Stomach (tissue), 8 donors: ENCODE measurements at regions not wholly inside any gene's neighbourhood (a gene's known extent, or its start where the extent isn't known, plus 50 kb on each side); places are given as distances from the start of the nearest gene placed in this dataset.
A peak's percentile ranks its signal among the peaks of the same experiment; 100 is the strongest.

ENCODE experiments used
- DNase-seq, 2 donors: peaks; one replicate each; pipeline versions ENCODE4 v3.0.0 to v3.0.0-alpha.2; 2013 to 2019
- H3K27ac ChIP-seq, 5 donors: fragments of 200-600 bp in 4 of 5; sonication (generic) in 4 of 5; one replicate each; pipeline ENCODE4 v1.5.1; 2013 to 2019; ENCODE audit warnings: mild to moderate bottlenecking in 1 of 5, moderate library complexity in 1 of 5
- H3K27me3 ChIP-seq, 3 donors: fragments of 200-600 bp; sonication (generic); one replicate each; pipeline ENCODE4 v1.5.1; 2017 to 2019; ENCODE audit warnings: mixed run types in 1 of 3
- H3K36me3 ChIP-seq, 4 donors: fragments of 200-600 bp; sonication (generic); 1 replicate in 3 of 4; 2 replicates in 1 of 4; pipeline ENCODE4 v1.5.1; 2016 to 2019
- H3K4me1 ChIP-seq, 4 donors: fragments of 200-600 bp; sonication (generic); one replicate each; pipeline ENCODE4 v1.5.1; 2016 to 2019
- H3K4me3 ChIP-seq, 4 donors: fragments of 200-600 bp; sonication (generic) in 3 of 4; one replicate each; pipeline ENCODE4 v1.5.1; 2016 to 2019; ENCODE audit warnings: mild to moderate bottlenecking in 1 of 4
- H3K9me3 ChIP-seq, 4 donors: fragments of 200-600 bp; sonication (generic); one replicate each; pipeline ENCODE4 v1.5.1; 2016 to 2019
- CTCF ChIP-seq, 7 experiments: fragments of 450-650 bp in 4 of 7; fragments of 200-600 bp in 3 of 7; sonication (generic) in 3 of 7; IDR thresholded peaks; one replicate each; pipeline ENCODE4 v1.5.1; 2016 to 2019; ENCODE audit warnings: antibody characterized with exemption in 7 of 7, control low read depth in 2 of 7, mild to moderate bottlenecking in 1 of 7
- EP300 ChIP-seq: sonication (generic); formaldehyde crosslinking; IDR thresholded peaks from one replicate; pipeline ENCODE4 v1.6.1; 2017; ENCODE audit warnings: antibody characterized with exemption
- POLR2A ChIP-seq, 4 donors: fragments of 450-650 bp; IDR thresholded peaks; one replicate each; pipeline ENCODE4 v1.6.1; 2016; ENCODE audit warnings: antibody characterized with exemption in 4 of 4, control low read depth in 2 of 4, mild to moderate bottlenecking in 1 of 4, moderate library complexity in 1 of 4
- POLR2AphosphoS5 ChIP-seq, 3 donors: sonication (generic); formaldehyde crosslinking; IDR thresholded peaks; one replicate each; pipeline ENCODE4 v1.6.1; 2016; ENCODE audit warnings: antibody characterized with exemption in 3 of 3
- WGBS, 5 donors: extraction: QIAGEN DNeasy Blood & Tissue Kit in 3 of 5; methylation state at CpG; one replicate each; pipeline versions ENCODE4 v1.1.5 to v1.1.7; 2013 to 2018; 5-methylcytosine and 5-hydroxymethylcytosine counted together
- intact Hi-C: fragments of 100-400 bp; cut with DNase I; formaldehyde crosslinking; loops from one replicate; pipeline ENCODE4 v1.15.1; 2023; ENCODE audit warnings: low total_unique reads
- donor health status: healthy with polysubstance abuse.
- donor health status: Bipolar disorder and iron deficiency.
- donor health status: healthy.

GRCh38 chr19:32197896-32198882 is 147.2 kb upstream of the ZNF507 start:
- H3K4me1 ChIP-seq = no peaks in the 10 kb centered on the region
- TF ChIP-seq POLR2AphosphoS5 (IDR thresholded peaks at IDR 0.05) (no peak), POLR2A (IDR thresholded peaks at IDR 0.05) (no peak), EP300 (no peak), CTCF (IDR thresholded peaks at IDR 0.05) (no peak)
- no peaks in the 10 kb centered on the region for H3K9me3 ChIP-seq
- H3K36me3 ChIP-seq = no peaks in the 10 kb centered on the region
- no peak overlapping the region for H3K27ac ChIP-seq
- intact Hi-C loops = no loop called here
- peaks cover 0 to 19% (median 0%) of the 10 kb centered on the region in 3 donors for H3K27me3 ChIP-seq
- DNase-seq = no peak
- whole genome bisulfite sequencing, 5 donors = 64 to 74% (median 72%) methylated on average over 11 to 13 of the region's 13 CpGs
- no peak overlapping the region for H3K4me3 ChIP-seq

GRCh38 chr19:32199501-32200040 is 145.8 kb upstream of the ZNF507 start:
- no peak for TF ChIP-seq POLR2A (IDR thresholded peaks at IDR 0.05)
- no peak for TF ChIP-seq POLR2AphosphoS5 (IDR thresholded peaks at IDR 0.05)
- TF ChIP-seq EP300 = no peak
- TF ChIP-seq CTCF (IDR thresholded peaks at IDR 0.05) = no peak
- H3K36me3 ChIP-seq = no peaks in the 10 kb centered on the region
- no peak overlapping the region for H3K27ac ChIP-seq
- no peaks in the 10 kb centered on the region for H3K9me3 ChIP-seq
- H3K4me3 ChIP-seq = no peak overlapping the region
- H3K27me3 ChIP-seq = peaks cover 0 to 20% (median 0%) of the 10 kb centered on the region in 3 donors
- 71 to 86% (median 81%) methylated on average over 10 of the region's 10 CpGs for WGBS, 5 donors
- no peak for DNase-seq
- H3K4me1 ChIP-seq = no peaks in the 10 kb centered on the region
- intact Hi-C loops = no loop called here

GRCh38 chr19:32200312-32201038 is 144.9 kb upstream of the ZNF507 start:
- peak in 1 of 2 donors; percentile 19 for DNase-seq
- 68 to 89% (median 82%) methylated on average over 9 of the region's 9 CpGs for WGBS, 5 donors
- Histone ChIP-seq H3K27me3 (peaks cover 0 to 26% (median 0%) of the 10 kb centered on the region in 3 donors), H3K4me3 (no peak overlapping the region), H3K36me3 (no peaks in the 10 kb centered on the region), H3K4me1 (no peaks in the 10 kb centered on the region), H3K27ac (no peak overlapping the region), H3K9me3 (no peaks in the 10 kb centered on the region)
- TF ChIP-seq EP300 (no peak), CTCF (IDR thresholded peaks at IDR 0.05) (no peak), POLR2A (IDR thresholded peaks at IDR 0.05) (no peak), POLR2AphosphoS5 (IDR thresholded peaks at IDR 0.05) (no peak)
- intact Hi-C loops = no loop called here

- intact Hi-C loops = no loop called here
- Histone ChIP-seq H3K4me1 (no peaks in the 10 kb centered on the region), H3K27ac (no peak overlapping the region), H3K27me3 (peaks cover 0 to 34% (median 0%) of the 10 kb centered on the region in 3 donors), H3K4me3 (no peak overlapping the region), H3K9me3 (no peaks in the 10 kb centered on the region), H3K36me3 (no peaks in the 10 kb centered on the region)
- DNase-seq = no peak
- WGBS, 5 donors = 73 to 83% (median 75%) methylated on average over 2 of the region's 2 CpGs
- TF ChIP-seq EP300 = no peak
- no peak for TF ChIP-seq POLR2A (IDR thresholded peaks at IDR 0.05)
- TF ChIP-seq POLR2AphosphoS5 (IDR thresholded peaks at IDR 0.05) = no peak
- TF ChIP-seq CTCF (IDR thresholded peaks at IDR 0.05) = no peak
Measured at GRCh38 chr19:32201211-32201610, 144.2 kb upstream of the ZNF507 start.
